ENCODE measurements at regions not wholly inside any gene's neighbourhood (a gene's known extent, or its start where the extent isn't known, plus 50 kb on each side); places are given as distances from the start of the nearest gene placed in this dataset.

GRCh38 chr11:70873736-70874412 is 378.5 kb downstream of the SHANK2 start:
- Histone ChIP-seq H3K27me3 (no peaks in the 10 kb centered on the region), H3K27ac (no peak overlapping the region), H3K36me3 (no peaks in the 10 kb centered on the region), H3K4me1 (no peaks in the 10 kb centered on the region), H3K4me3 (no peak overlapping the region), H3K9me3 (no peaks in the 10 kb centered on the region)
- ATAC-seq, result no peak
- 87% methylated on average over 6 of the region's 6 CpGs for WGBS (ENCODE audit: insufficient coverage, low coverage, low lambda C conversion rate, missing lambda C conversion rate)
- intact Hi-C loops (cut with DNase I), result no loop called here
- TF ChIP-seq POLR2A (IDR thresholded peaks at IDR 0.05) (no peak), CTCF (IDR thresholded peaks at IDR 0.05) (no peak)
- no peak for DNase-seq

GRCh38 chr11:70876685-70877084 is 375.7 kb downstream of the SHANK2 start:
- WGBS (ENCODE audit: insufficient coverage, low coverage, low lambda C conversion rate, missing lambda C conversion rate), result 55% methylated on average over 1 of the region's 7 CpGs
- DNase-seq, result no peak
- peak in 2 of 4 donors; percentile 19 to 39 for ATAC-seq

GRCh38 chr11:70877151-70877550 is 375.2 kb downstream of the SHANK2 start:
- peak in 1 of 4 donors; percentile 17 for ATAC-seq
- WGBS (ENCODE audit: insufficient coverage, low coverage, low lambda C conversion rate, missing lambda C conversion rate), result 64% methylated on average over 8 of the region's 12 CpGs
- intact Hi-C loops (cut with DNase I), result no loop called here

More at GRCh38 chr11:70876685-70877084, 375.7 kb downstream of the SHANK2 start:
- intact Hi-C loops (cut with DNase I), result no loop called here
- Histone ChIP-seq H3K4me1 (no peaks in the 10 kb centered on the region), H3K36me3 (no peaks in the 10 kb centered on the region), H3K27ac (no peak overlapping the region), H3K4me3 (no peak overlapping the region), H3K9me3 (no peaks in the 10 kb centered on the region), H3K27me3 (no peaks in the 10 kb centered on the region)
- no peak for TF ChIP-seq POLR2A (IDR thresholded peaks at IDR 0.05)
- no peak for TF ChIP-seq CTCF (IDR thresholded peaks at IDR 0.05)

GRCh38 chr11:70878366-70878765 is 374.0 kb downstream of the SHANK2 start:
- Histone ChIP-seq H3K27ac (no peak overlapping the region), H3K4me1 (no peaks in the 10 kb centered on the region), H3K9me3 (no peaks in the 10 kb centered on the region), H3K36me3 (no peaks in the 10 kb centered on the region), H3K4me3 (no peak overlapping the region), H3K27me3 (no peaks in the 10 kb centered on the region)
- intact Hi-C loops (cut with DNase I), result no loop called here
- TF ChIP-seq POLR2A (IDR thresholded peaks at IDR 0.05) (no peak), CTCF (IDR thresholded peaks at IDR 0.05) (no peak)
- ATAC-seq (no peak), DNase-seq (no peak)
- 83% methylated on average over 2 of the region's 7 CpGs for WGBS (ENCODE audit: insufficient coverage, low coverage, low lambda C conversion rate, missing lambda C conversion rate)

More at GRCh38 chr11:70877151-70877550, 375.2 kb downstream of the SHANK2 start:
- Histone ChIP-seq H3K4me3 (no peak overlapping the region), H3K9me3 (no peaks in the 10 kb centered on the region), H3K36me3 (no peaks in the 10 kb centered on the region), H3K27me3 (no peaks in the 10 kb centered on the region), H3K27ac (no peak overlapping the region), H3K4me1 (no peaks in the 10 kb centered on the region)
- no peak for DNase-seq
- TF ChIP-seq CTCF (IDR thresholded peaks at IDR 0.05) (no peak), POLR2A (IDR thresholded peaks at IDR 0.05) (no peak)
